ENCODE measurements at regions not wholly inside any gene's neighbourhood (a gene's known extent, or its start where the extent isn't known, plus 50 kb on each side); places are given as distances from the start of the nearest gene placed in this dataset.

DNA sequence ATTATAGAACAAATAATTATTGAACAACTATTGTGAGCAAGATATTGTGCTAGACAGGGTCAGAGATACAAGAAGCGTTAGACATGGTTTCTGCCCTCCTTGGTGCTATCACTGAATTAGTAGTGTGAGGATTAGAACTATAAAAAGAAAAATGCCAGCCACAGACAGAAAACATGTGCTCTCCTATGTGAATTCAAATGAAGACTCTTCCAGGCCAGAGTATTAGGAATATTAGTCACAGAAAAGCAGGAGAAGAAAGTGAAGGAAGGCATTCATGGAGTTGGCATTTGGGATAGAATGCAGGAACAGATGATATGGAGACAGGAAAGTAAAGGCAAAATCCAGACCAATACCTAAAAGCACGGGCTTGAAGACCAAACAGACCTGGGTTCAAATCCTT lies 179.6 kb upstream of the TENM3 start:
- DNase-seq (ENCODE audit: low read depth), result no peak
- no peak overlapping the region for H3K4me3 ChIP-seq (ENCODE audit: low read depth, low read length)
- TF ChIP-seq, protein P1, sequence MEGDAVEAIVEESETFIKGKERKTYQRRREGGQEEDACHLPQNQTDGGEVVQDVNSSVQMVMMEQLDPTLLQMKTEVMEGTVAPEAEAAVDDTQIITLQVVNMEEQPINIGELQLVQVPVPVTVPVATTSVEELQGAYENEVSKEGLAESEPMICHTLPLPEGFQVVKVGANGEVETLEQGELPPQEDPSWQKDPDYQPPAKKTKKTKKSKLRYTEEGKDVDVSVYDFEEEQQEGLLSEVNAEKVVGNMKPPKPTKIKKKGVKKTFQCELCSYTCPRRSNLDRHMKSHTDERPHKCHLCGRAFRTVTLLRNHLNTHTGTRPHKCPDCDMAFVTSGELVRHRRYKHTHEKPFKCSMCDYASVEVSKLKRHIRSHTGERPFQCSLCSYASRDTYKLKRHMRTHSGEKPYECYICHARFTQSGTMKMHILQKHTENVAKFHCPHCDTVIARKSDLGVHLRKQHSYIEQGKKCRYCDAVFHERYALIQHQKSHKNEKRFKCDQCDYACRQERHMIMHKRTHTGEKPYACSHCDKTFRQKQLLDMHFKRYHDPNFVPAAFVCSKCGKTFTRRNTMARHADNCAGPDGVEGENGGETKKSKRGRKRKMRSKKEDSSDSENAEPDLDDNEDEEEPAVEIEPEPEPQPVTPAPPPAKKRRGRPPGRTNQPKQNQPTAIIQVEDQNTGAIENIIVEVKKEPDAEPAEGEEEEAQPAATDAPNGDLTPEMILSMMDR (IDR thresholded peaks at IDR 0.05; ENCODE audit: control insufficient read depth, extremely low read depth, insufficient read depth), result no peak

DNA sequence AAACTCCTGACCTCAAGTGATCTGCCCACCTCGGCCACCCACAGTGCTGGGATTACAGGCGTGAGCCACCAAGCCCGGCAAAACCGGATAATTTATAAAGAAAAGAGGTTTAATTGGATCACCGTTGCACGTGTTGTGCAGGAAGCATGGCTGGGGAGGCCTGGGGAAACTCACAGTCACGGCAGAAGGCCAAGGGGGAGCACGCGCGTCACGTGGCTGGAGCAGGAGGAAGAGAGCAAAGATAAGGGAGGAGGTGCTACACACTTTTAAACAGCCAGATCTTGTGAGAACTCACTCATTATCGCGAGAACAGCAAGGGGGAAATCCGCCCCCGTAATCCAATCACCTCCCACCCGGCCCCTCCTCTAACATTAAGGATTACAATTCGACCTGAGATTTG lies 177.9 kb upstream of the TENM3 start:
- TF ChIP-seq, protein P1 (IDR thresholded peaks at IDR 0.05; ENCODE audit: control insufficient read depth, extremely low read depth, insufficient read depth), result no peak
- DNase-seq (ENCODE audit: low read depth), result no peak
- H3K4me3 ChIP-seq (ENCODE audit: low read depth, low read length), result no peak overlapping the region

DNA sequence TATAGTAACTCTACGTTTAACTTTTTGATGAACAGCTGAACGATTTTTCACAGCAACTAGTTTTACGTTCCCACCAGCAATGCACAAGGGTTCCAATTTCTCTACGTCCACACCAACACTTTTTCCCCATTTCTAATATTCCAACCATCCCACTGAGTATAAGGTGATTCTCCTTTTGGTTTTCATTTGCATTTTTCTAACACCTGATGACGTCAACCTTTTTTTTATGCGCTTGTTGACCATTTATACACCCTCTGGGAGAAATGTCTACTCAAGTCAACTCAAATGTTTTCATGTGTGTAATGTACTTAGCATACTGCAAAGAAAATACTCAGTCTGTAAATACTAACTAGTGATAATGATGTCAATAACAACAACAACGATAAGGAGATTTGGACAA lies 177.2 kb upstream of the TENM3 start:
- DNase-seq (ENCODE audit: low read depth), result no peak
- no peak overlapping the region for H3K4me3 ChIP-seq (ENCODE audit: low read depth, low read length)
- TF ChIP-seq, protein P1 (IDR thresholded peaks at IDR 0.05; ENCODE audit: control insufficient read depth, extremely low read depth, insufficient read depth), result no peak

DNA sequence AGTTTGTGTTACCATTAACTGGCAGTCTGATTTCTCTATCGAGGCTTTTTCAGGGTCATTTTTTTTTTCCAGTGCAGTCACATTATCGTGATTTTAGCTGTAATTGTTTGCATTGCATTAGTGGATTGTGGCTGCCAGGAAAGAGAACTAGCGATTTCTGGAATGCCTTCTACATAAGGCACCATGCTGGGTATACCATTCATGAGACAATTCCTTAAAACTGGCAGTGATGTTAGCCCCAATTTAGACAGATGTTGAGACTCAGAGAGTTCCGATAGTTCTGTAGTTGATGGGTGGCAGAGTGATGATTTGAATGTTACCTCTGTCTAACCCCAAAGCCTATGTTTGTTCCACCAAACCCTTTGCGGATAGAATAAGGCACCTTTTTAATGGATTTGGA lies 175.4 kb upstream of the TENM3 start:
- TF ChIP-seq, protein P1 (IDR thresholded peaks at IDR 0.05; ENCODE audit: control insufficient read depth, extremely low read depth, insufficient read depth), result no peak
- H3K4me3 ChIP-seq (ENCODE audit: low read depth, low read length), result no peak overlapping the region
- DNase-seq (ENCODE audit: low read depth), result no peak

DNA sequence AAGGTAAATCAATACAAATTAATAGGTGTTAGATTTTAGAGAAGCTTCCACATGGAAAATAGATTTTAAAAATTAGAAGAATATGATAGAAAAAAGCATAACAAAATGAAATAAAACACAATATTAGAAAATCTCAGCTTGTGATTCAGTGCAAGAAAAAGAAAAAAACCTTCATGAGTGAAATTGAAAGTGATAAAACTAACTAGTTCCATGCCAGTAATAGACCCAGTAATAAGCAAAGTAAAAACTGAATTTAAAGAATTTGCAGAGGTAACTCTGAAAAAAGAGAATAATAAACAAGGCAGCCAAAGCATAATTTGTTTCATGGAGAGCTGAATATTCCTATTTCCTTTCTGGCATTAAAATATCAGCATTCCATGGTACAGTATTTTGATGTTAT lies 174.3 kb upstream of the TENM3 start:
- TF ChIP-seq, protein P1 (IDR thresholded peaks at IDR 0.05; ENCODE audit: control insufficient read depth, extremely low read depth, insufficient read depth), result no peak
- DNase-seq (ENCODE audit: low read depth), result no peak
- no peak overlapping the region for H3K4me3 ChIP-seq (ENCODE audit: low read depth, low read length)

DNA sequence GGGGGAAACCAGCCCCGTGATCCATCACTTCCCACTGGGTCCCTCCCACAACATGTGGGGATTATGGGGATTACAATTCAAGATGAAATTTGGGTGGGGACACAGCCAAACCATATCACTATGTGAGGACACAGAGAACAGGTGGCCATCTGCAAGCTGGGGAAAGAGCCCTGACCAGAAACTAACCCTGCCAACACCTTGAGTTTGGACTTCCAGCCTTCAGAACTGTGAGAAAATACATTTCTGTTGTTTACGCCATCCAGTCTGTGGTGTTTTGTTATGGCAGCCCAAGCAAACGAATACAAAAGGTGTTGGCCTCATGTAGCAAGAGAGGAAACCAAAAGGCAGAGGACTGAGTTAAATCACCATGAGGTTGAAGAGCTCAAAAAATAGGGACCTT lies 169.9 kb upstream of the TENM3 start:
- no peak for DNase-seq (ENCODE audit: low read depth)
- TF ChIP-seq, protein P1 (IDR thresholded peaks at IDR 0.05; ENCODE audit: control insufficient read depth, extremely low read depth, insufficient read depth), result no peak
- H3K4me3 ChIP-seq (ENCODE audit: low read depth, low read length), result no peak overlapping the region

DNA sequence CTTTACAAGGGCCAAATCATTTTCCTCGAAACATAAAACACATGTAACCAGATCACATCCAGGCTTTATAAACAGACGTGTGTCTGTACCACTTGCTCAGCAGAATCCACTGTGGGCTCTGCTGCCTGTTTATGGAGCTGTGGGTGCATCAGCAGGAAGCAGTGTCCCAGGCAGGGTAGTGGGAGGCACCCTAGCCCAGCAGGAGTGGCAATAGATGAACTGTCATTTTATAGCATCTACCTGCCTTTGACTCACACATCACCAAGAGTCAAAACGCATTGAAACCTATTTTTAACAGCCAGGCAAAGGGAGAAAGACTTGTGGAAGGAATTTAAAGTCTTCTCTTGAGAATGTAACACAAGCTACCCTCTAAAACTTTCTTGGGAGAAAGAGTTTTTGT lies 169.1 kb upstream of the TENM3 start:
- TF ChIP-seq, protein P1 (IDR thresholded peaks at IDR 0.05; ENCODE audit: control insufficient read depth, extremely low read depth, insufficient read depth), result no peak
- DNase-seq (ENCODE audit: low read depth), result no peak
- H3K4me3 ChIP-seq (ENCODE audit: low read depth, low read length), result no peak overlapping the region

Measured in LNCaP clone FGC (cell line).